KMS-11 (cell line): ENCODE measurements at regions not wholly inside any gene's neighbourhood (a gene's known extent, or its start where the extent isn't known, plus 50 kb on each side); places are given as distances from the start of the nearest gene placed in this dataset.

ENCODE experiments used
- H2AFZ ChIP-seq: fragments of 200-600 bp; sonication (generic); 2 replicates; pipeline ENCODE4 v1.6.1; 2016; ENCODE audit warnings: antibody characterized with exemption, mixed run types, low read depth
- H3K27ac ChIP-seq: fragments of 200-600 bp; sonication (generic); 2 replicates; pipeline ENCODE4 v1.6.1; 2016; ENCODE audit warnings: mild to moderate bottlenecking, mixed run types
- H3K27me3 ChIP-seq: fragments of 200-600 bp; sonication (generic); 2 replicates; pipeline ENCODE4 v1.6.1; 2017; ENCODE audit warnings: mild to moderate bottlenecking, low read depth, mixed run types, moderate library complexity; ENCODE audit not compliant: insufficient read depth
- H3K36me3 ChIP-seq: fragments of 200-600 bp; sonication (generic); 2 replicates; pipeline ENCODE4 v1.6.1; 2017; ENCODE audit warnings: mild to moderate bottlenecking, mixed run types; ENCODE audit not compliant: insufficient read depth
- H3K4me1 ChIP-seq: fragments of 200-600 bp; sonication (generic); 2 replicates; pipeline ENCODE4 v1.6.1; 2016; ENCODE audit warnings: mild to moderate bottlenecking, low read depth, mixed run types; ENCODE audit not compliant: poor library complexity, severe bottlenecking
- H3K4me2 ChIP-seq: fragments of 200-600 bp; sonication (generic); 2 replicates; pipeline ENCODE4 v1.7.0; 2016; ENCODE audit warnings: mild to moderate bottlenecking, mixed run types
- H3K4me3 ChIP-seq: fragments of 200-600 bp; sonication (generic); IDR thresholded peaks from 2 replicates; pipeline ENCODE4 v1.6.1; 2017; ENCODE audit warnings: low read depth, low read length, mixed read lengths; ENCODE audit not compliant: insufficient read depth
- H3K79me2 ChIP-seq: fragments of 200-600 bp; sonication (generic); 2 replicates; pipeline ENCODE4 v1.6.1; 2016; ENCODE audit warnings: low read depth, mixed run types; ENCODE audit not compliant: insufficient read depth
- H3K9ac ChIP-seq: fragments of 200-600 bp; sonication (generic); 2 replicates; pipeline ENCODE4 v1.6.1; 2016; ENCODE audit warnings: mild to moderate bottlenecking, mixed run types
- H4K20me1 ChIP-seq: fragments of 200-600 bp; sonication (generic); 2 replicates; pipeline ENCODE4 v1.6.1; 2016; ENCODE audit warnings: mild to moderate bottlenecking, mixed run types; ENCODE audit not compliant: insufficient read depth
- CTCF ChIP-seq: fragments of 200-600 bp; sonication (generic); conservative IDR thresholded peaks from 2 replicates; pipeline ENCODE4 v1.6.1; 2017; ENCODE audit warnings: low read depth, mild to moderate bottlenecking, antibody characterized with exemption, low read length, moderate library complexity, mixed read lengths

- H4K20me1 ChIP-seq: no peaks in the 10 kb centered on the region
- no peaks in the 10 kb centered on the region for H3K27me3 ChIP-seq
- no peak overlapping the region for H2AFZ ChIP-seq
- no peaks in the 10 kb centered on the region for H3K36me3 ChIP-seq
- no peak overlapping the region for H3K4me3 ChIP-seq
- no peak for TF ChIP-seq CTCF
- no peak overlapping the region for H3K9ac ChIP-seq
- H3K27ac ChIP-seq: no peak overlapping the region
- H3K4me1 ChIP-seq: no peaks in the 10 kb centered on the region
- no peaks in the 10 kb centered on the region for H3K79me2 ChIP-seq
- no peak overlapping the region for H3K4me2 ChIP-seq
Measured at GRCh38 chr5:88370824-88371223, 102.2 kb upstream of the TMEM161B start.

- Histone ChIP-seq H3K4me2 (no peak overlapping the region), H3K9ac (no peak overlapping the region), H3K36me3 (no peaks in the 10 kb centered on the region), H3K27ac (no peak overlapping the region), H3K79me2 (no peaks in the 10 kb centered on the region), H3K27me3 (no peaks in the 10 kb centered on the region), H3K4me3 (no peak overlapping the region), H3K4me1 (no peaks in the 10 kb centered on the region), H4K20me1 (no peaks in the 10 kb centered on the region), H2AFZ (no peak overlapping the region)
- no peak for TF ChIP-seq CTCF
Measured at GRCh38 chr5:88368201-88368600, 99.6 kb upstream of the TMEM161B start.

- Histone ChIP-seq H3K4me3 (no peak overlapping the region), H3K27ac (no peak overlapping the region), H3K4me1 (no peaks in the 10 kb centered on the region), H2AFZ (no peak overlapping the region), H3K36me3 (no peaks in the 10 kb centered on the region), H4K20me1 (no peaks in the 10 kb centered on the region), H3K9ac (no peak overlapping the region), H3K27me3 (no peaks in the 10 kb centered on the region), H3K79me2 (no peaks in the 10 kb centered on the region), H3K4me2 (no peak overlapping the region)
- TF ChIP-seq CTCF: no peak
Measured at GRCh38 chr5:88364991-88365390, 96.3 kb upstream of the TMEM161B start.

GRCh38 chr5:88355490-88356050 is 86.9 kb upstream of the TMEM161B start:
- H3K4me2 ChIP-seq: no peak overlapping the region
- H3K4me1 ChIP-seq: no peaks in the 10 kb centered on the region
- no peak overlapping the region for H2AFZ ChIP-seq
- no peak for TF ChIP-seq CTCF
- no peak overlapping the region for H3K9ac ChIP-seq
- no peaks in the 10 kb centered on the region for H3K79me2 ChIP-seq
- no peaks in the 10 kb centered on the region for H3K36me3 ChIP-seq
- H4K20me1 ChIP-seq: no peaks in the 10 kb centered on the region
- H3K27ac ChIP-seq: no peak overlapping the region
- H3K4me3 ChIP-seq: no peak overlapping the region
- H3K27me3 ChIP-seq: no peaks in the 10 kb centered on the region
